ELF-1 (cell line): ENCODE measurements at regions not wholly inside any gene's neighbourhood (a gene's known extent, or its start where the extent isn't known, plus 50 kb on each side); places are given as distances from the start of the nearest gene placed in this dataset.

Experiments
- DNase-seq: peaks from one replicate; pipeline ENCODE4 v3.0.0-alpha.2; 2016; ENCODE audit warnings: low read depth, low spot score

GRCh38 chr20:23205611-23206041 is 119.5 kb upstream of the CD93 start:
- DNase-seq, result no peak

- no peak for DNase-seq
Observed at GRCh38 chr20:23205211-23205610, 119.1 kb upstream of the CD93 start.

GRCh38 chr20:23203951-23204730 is 118.0 kb upstream of the CD93 start:
- DNase-seq, result no peak

- no peak for DNase-seq
Observed at GRCh38 chr20:23203310-23203709, 117.2 kb upstream of the CD93 start.

- no peak for DNase-seq
Observed at GRCh38 chr20:23201658-23202057, 115.5 kb upstream of the CD93 start.

- peak; percentile 78 for DNase-seq
Observed at GRCh38 chr20:23200914-23201313, 114.8 kb upstream of the CD93 start.

- no peak for DNase-seq
Observed at GRCh38 chr20:23200413-23200812, 114.3 kb upstream of the CD93 start.

GRCh38 chr20:23199356-23199755 is 113.2 kb upstream of the CD93 start:
- no peak for DNase-seq

GRCh38 chr20:23198815-23199214 is 112.7 kb upstream of the CD93 start:
- DNase-seq, result no peak

- DNase-seq, result no peak
Observed at GRCh38 chr20:23197836-23198235, 111.7 kb upstream of the CD93 start.

- no peak for DNase-seq
Observed at GRCh38 chr20:23195636-23196035, 109.5 kb upstream of the CD93 start.

GRCh38 chr20:23193801-23194384 is 107.8 kb upstream of the CD93 start:
- DNase-seq, result no peak

GRCh38 chr20:23192469-23192868 is 106.3 kb upstream of the CD93 start:
- DNase-seq, result no peak

- no peak for DNase-seq
Observed at GRCh38 chr20:23190557-23190956, 104.4 kb upstream of the CD93 start.

- no peak for DNase-seq
Observed at GRCh38 chr20:23189854-23190253, 103.7 kb upstream of the CD93 start.

- no peak for DNase-seq
Observed at GRCh38 chr20:23189341-23189740, 103.2 kb upstream of the CD93 start.

GRCh38 chr20:23188377-23189169 is 102.4 kb upstream of the CD93 start:
- no peak for DNase-seq

- DNase-seq, result no peak
Observed at GRCh38 chr20:23187751-23188150, 101.6 kb upstream of the CD93 start.

GRCh38 chr20:23186808-23187207 is 100.7 kb upstream of the CD93 start:
- no peak for DNase-seq

- no peak for DNase-seq
Observed at GRCh38 chr20:23180451-23180921, 94.4 kb upstream of the CD93 start.

- DNase-seq, result no peak
Observed at GRCh38 chr20:23179766-23180403, 93.8 kb upstream of the CD93 start.

GRCh38 chr20:23178806-23179205 is 92.7 kb upstream of the CD93 start:
- peak; percentile 17 for DNase-seq
